GM23338 (cell line): ENCODE measurements at regions not wholly inside any gene's neighbourhood (a gene's known extent, or its start where the extent isn't known, plus 50 kb on each side); places are given as distances from the start of the nearest gene placed in this dataset.

Experiments
- ATAC-seq: fragments of 200-7000 bp; cut with Tn5 transposase; 3 replicates; pipeline ENCODE4 v1.9.1; 2020
- DNase-seq: peaks from one replicate; pipeline ENCODE4 v3.0.0-alpha.2; 2015; ENCODE audit warnings: low spot score
- H2AFZ ChIP-seq: fragments of 200-600 bp; sonication (generic); 2 replicates; pipeline ENCODE4 v1.8.0; 2016; ENCODE audit warnings: antibody characterized with exemption, mild to moderate bottlenecking, moderate library complexity
- H3F3A ChIP-seq: fragments of 200-600 bp; sonication (generic); replicated peaks from 2 replicates; pipeline ENCODE4 v1.8.0; 2017; ENCODE audit warnings: antibody characterized with exemption, mixed run types, low read depth
- H3K27ac ChIP-seq: fragments of 200-600 bp; sonication (generic); 2 replicates; pipeline ENCODE4 v1.6.1; 2016; ENCODE audit warnings: low read depth
- H3K27me3 ChIP-seq: fragments of 200-600 bp; sonication (generic); 2 replicates; pipeline ENCODE4 v1.8.0; 2016; ENCODE audit warnings: mild to moderate bottlenecking, mixed run types, moderate library complexity; ENCODE audit not compliant: insufficient read depth
- H3K36me3 ChIP-seq: fragments of 200-600 bp; sonication (generic); 2 replicates; pipeline ENCODE4 v1.8.0; 2016; ENCODE audit warnings: mild to moderate bottlenecking; ENCODE audit not compliant: insufficient read depth
- H3K4me1 ChIP-seq: fragments of 200-600 bp; sonication (generic); 2 replicates; pipeline ENCODE4 v1.8.0; 2016; ENCODE audit warnings: mild to moderate bottlenecking, moderate library complexity; ENCODE audit not compliant: insufficient read depth
- H3K4me2 ChIP-seq: fragments of 200-600 bp; sonication (generic); 2 replicates; pipeline ENCODE4 v1.7.1; 2017; ENCODE audit warnings: mixed run types
- H3K4me3 ChIP-seq: fragments of 200-600 bp; sonication (generic); 2 replicates; pipeline ENCODE4 v1.6.1; 2016; ENCODE audit warnings: mixed run types
- H3K79me2 ChIP-seq: fragments of 200-600 bp; sonication (generic); replicated peaks from 2 replicates; pipeline ENCODE4 v1.8.0; 2017; ENCODE audit warnings: mild to moderate bottlenecking; ENCODE audit not compliant: insufficient read depth
- H3K9me2 ChIP-seq: fragments of 200-600 bp; sonication (generic); 2 replicates; pipeline ENCODE4 v1.8.0; 2017; ENCODE audit not compliant: insufficient read depth
- H4K20me1 ChIP-seq: fragments of 200-600 bp; sonication (generic); replicated peaks from 2 replicates; pipeline ENCODE4 v1.8.0; 2017; ENCODE audit warnings: mild to moderate bottlenecking; ENCODE audit not compliant: insufficient read depth
- H3K27ac Mint-ChIP-seq: 2 replicates; pipeline ENCODE4 v1.8.0; 2020; ENCODE audit warnings: inconsistent platforms, mild to moderate bottlenecking, moderate library complexity, mixed read lengths
- H3K27me3 Mint-ChIP-seq: 3 replicates; pipeline ENCODE4 v1.8.0; 2022; ENCODE audit warnings: low read depth, mild to moderate bottlenecking, moderate library complexity, mixed read lengths, inconsistent platforms; ENCODE audit not compliant: insufficient read depth, poor library complexity
- H3K36me3 Mint-ChIP-seq: 3 replicates; pipeline ENCODE4 v1.8.0; 2021; ENCODE audit warnings: low read depth, mild to moderate bottlenecking, inconsistent platforms, moderate library complexity, mixed read lengths
- H3K4me1 Mint-ChIP-seq: 3 replicates; pipeline ENCODE4 v1.8.0; 2020; ENCODE audit warnings: mild to moderate bottlenecking, inconsistent platforms, mixed read lengths
- H3K4me3 Mint-ChIP-seq: 3 replicates; pipeline ENCODE4 v1.8.0; 2021; ENCODE audit warnings: moderate library complexity, mild to moderate bottlenecking, inconsistent platforms, mixed read lengths
- H3K9me3 Mint-ChIP-seq: 3 replicates; pipeline ENCODE4 v1.8.0; 2020; ENCODE audit warnings: moderate library complexity, mild to moderate bottlenecking, inconsistent platforms, mixed read lengths
- CREB1 ChIP-seq: fragments of 250-450 bp; sonication (Bioruptor Pico); IDR thresholded peaks from 2 replicates; pipeline ENCODE4 v1.5.0; 2020; ENCODE audit warnings: low read depth, mild to moderate bottlenecking, moderate library complexity
- EZH2 ChIP-seq: fragments of 200-600 bp; sonication (generic); IDR thresholded peaks from one replicate; pipeline ENCODE4 v1.8.0; 2017; ENCODE audit warnings: antibody characterized with exemption, mild to moderate bottlenecking, low read depth; ENCODE audit not compliant: unreplicated experiment
- EZH2phosphoT487 ChIP-seq: fragments of 200-600 bp; sonication (generic); IDR thresholded peaks from one replicate; pipeline ENCODE4 v1.8.1; 2018; ENCODE audit warnings: antibody characterized with exemption; ENCODE audit not compliant: unreplicated experiment
- JUNB ChIP-seq: IDR thresholded peaks from one replicate; pipeline ENCODE4 v1.6.1; 2016; ENCODE audit warnings: antibody characterized with exemption; ENCODE audit not compliant: unreplicated experiment
- NANOG ChIP-seq: IDR thresholded peaks from 2 replicates; pipeline ENCODE4 v1.6.1; 2016; ENCODE audit warnings: antibody characterized with exemption, borderline replicate concordance
- POLR2AphosphoS5 ChIP-seq: IDR thresholded peaks from 2 replicates; pipeline ENCODE4 v1.6.1; 2016; ENCODE audit warnings: antibody characterized with exemption, low read depth
- REST ChIP-seq: IDR thresholded peaks from one replicate; pipeline ENCODE4 v1.6.1; 2018; ENCODE audit warnings: antibody characterized with exemption; ENCODE audit not compliant: unreplicated experiment
- STAT1 ChIP-seq: IDR thresholded peaks from one replicate; pipeline ENCODE4 v1.6.1; 2016; ENCODE audit warnings: antibody characterized with exemption; ENCODE audit not compliant: unreplicated experiment
- ZNF114 ChIP-seq: fragments of 250-450 bp; sonication (Bioruptor Pico); IDR thresholded peaks from 2 replicates; pipeline ENCODE4 v1.5.0; 2020; ENCODE audit warnings: mild to moderate bottlenecking, moderate library complexity
- ZNF331 ChIP-seq: fragments of 250-450 bp; sonication (Bioruptor Pico); IDR thresholded peaks from 2 replicates; pipeline ENCODE4 v1.5.0; 2020; ENCODE audit warnings: low read depth, mild to moderate bottlenecking, moderate library complexity
- TF ChIP-seq, protein P1 (sequence below): fragments of 250-450 bp; sonication (Bioruptor Pico); IDR thresholded peaks from 2 replicates; pipeline ENCODE4 v1.5.0; 2020; ENCODE audit warnings: mild to moderate bottlenecking, moderate library complexity
- TF ChIP-seq, protein P2 (sequence below): IDR thresholded peaks from 2 replicates; pipeline ENCODE4 v1.6.1; 2016; ENCODE audit warnings: antibody characterized with exemption
- TF ChIP-seq, protein P3 (sequence below), 2 experiments: fragments of 200-600 bp in 1 of 2; sonication (generic) in 1 of 2; conservative IDR thresholded peaks; 2 replicates each; pipeline versions ENCODE4 v1.5.1 to v1.6.1; 2016 to 2017; ENCODE audit warnings: antibody characterized with exemption in 2 of 2, low read depth in 2 of 2, mild to moderate bottlenecking in 2 of 2, moderate library complexity in 1 of 2

DNA sequence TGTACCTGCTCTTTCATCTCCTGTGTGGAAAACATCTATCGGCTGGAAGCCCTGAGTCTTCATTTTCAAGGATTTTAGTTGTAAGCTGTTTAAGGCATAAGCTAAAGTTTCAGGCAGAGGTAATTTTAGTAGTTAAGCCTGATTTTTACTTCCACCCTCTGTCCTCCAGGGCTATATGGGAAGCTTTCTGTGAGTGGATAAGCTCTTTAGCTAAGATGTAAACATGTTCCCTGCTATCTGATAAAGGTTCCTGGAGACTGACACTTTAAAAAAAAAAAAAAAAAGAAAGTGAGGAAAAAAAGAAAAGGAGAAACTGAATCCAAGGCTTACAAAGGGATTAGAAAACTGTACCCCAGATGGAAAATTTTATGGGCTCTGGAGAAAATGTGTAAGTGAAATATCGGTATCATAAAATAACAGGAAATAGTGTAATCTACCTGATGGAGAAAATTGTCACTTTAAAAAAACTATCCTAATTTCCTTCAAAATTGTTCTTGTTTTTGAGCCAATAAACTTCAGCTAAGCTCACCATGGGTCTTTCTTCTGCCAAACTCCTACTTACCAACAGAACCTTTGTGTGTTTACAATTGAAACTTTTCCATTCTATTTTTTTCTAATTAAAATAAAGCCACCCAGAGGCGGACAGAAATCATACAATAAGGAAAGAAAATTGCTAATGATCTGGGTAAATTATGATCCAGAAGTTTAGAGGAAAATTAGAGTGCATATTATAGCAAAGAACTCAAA, 180.5 kb downstream of the TGFB2 start:
- Mint-ChIP-seq H3K36me3 (no peaks in the 10 kb centered on the region), H3K9me3 (no peaks in the 10 kb centered on the region), H3K4me1 (peaks cover 2% of the 10 kb centered on the region; the same call in 1 of the 3 replicates), H3K4me3 (no peak overlapping the region), H3K27me3 (peaks cover 2% of the 10 kb centered on the region), H3K27ac (no peak overlapping the region; the same call in 1 of the 2 replicates)
- no peak for ATAC-seq
- TF ChIP-seq, protein P1, sequence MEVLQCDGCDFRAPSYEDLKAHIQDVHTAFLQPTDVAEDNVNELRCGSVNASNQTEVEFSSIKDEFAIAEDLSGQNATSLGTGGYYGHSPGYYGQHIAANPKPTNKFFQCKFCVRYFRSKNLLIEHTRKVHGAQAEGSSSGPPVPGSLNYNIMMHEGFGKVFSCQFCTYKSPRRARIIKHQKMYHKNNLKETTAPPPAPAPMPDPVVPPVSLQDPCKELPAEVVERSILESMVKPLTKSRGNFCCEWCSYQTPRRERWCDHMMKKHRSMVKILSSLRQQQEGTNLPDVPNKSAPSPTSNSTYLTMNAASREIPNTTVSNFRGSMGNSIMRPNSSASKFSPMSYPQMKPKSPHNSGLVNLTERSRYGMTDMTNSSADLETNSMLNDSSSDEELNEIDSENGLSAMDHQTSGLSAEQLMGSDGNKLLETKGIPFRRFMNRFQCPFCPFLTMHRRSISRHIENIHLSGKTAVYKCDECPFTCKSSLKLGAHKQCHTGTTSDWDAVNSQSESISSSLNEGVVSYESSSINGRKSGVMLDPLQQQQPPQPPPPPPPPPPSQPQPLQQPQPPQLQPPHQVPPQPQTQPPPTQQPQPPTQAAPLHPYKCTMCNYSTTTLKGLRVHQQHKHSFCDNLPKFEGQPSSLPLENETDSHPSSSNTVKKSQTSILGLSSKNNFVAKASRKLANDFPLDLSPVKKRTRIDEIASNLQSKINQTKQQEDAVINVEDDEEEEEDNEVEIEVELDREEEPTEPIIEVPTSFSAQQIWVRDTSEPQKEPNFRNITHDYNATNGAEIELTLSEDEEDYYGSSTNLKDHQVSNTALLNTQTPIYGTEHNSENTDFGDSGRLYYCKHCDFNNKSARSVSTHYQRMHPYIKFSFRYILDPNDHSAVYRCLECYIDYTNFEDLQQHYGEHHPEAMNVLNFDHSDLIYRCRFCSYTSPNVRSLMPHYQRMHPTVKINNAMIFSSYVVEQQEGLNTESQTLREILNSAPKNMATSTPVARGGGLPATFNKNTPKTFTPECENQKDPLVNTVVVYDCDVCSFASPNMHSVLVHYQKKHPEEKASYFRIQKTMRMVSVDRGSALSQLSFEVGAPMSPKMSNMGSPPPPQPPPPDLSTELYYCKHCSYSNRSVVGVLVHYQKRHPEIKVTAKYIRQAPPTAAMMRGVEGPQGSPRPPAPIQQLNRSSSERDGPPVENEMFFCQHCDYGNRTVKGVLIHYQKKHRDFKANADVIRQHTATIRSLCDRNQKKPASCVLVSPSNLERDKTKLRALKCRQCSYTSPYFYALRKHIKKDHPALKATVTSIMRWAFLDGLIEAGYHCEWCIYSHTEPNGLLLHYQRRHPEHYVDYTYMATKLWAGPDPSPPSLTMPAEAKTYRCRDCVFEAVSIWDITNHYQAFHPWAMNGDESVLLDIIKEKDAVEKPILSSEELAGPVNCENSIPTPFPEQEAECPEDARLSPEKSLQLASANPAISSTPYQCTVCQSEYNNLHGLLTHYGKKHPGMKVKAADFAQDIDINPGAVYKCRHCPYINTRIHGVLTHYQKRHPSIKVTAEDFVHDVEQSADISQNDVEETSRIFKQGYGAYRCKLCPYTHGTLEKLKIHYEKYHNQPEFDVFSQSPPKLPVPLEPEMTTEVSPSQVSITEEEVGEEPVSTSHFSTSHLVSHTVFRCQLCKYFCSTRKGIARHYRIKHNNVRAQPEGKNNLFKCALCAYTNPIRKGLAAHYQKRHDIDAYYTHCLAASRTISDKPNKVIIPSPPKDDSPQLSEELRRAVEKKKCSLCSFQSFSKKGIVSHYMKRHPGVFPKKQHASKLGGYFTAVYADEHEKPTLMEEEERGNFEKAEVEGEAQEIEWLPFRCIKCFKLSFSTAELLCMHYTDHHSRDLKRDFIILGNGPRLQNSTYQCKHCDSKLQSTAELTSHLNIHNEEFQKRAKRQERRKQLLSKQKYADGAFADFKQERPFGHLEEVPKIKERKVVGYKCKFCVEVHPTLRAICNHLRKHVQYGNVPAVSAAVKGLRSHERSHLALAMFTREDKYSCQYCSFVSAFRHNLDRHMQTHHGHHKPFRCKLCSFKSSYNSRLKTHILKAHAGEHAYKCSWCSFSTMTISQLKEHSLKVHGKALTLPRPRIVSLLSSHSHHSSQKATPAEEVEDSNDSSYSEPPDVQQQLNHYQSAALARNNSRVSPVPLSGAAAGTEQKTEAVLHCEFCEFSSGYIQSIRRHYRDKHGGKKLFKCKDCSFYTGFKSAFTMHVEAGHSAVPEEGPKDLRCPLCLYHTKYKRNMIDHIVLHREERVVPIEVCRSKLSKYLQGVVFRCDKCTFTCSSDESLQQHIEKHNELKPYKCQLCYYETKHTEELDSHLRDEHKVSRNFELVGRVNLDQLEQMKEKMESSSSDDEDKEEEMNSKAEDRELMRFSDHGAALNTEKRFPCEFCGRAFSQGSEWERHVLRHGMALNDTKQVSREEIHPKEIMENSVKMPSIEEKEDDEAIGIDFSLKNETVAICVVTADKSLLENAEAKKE (CRISPR knock-in tag) = no peak
- TF ChIP-seq JUNB (no peak), CREB1 (CRISPR knock-in tag) (no peak), REST (no peak), ZNF114 (CRISPR knock-in tag) (no peak), EZH2phosphoT487 (no peak), STAT1 (no peak), POLR2AphosphoS5 (no peak), ZNF331 (CRISPR knock-in tag) (no peak), NANOG (no peak), EZH2 (no peak)
- TF ChIP-seq, protein P2, sequence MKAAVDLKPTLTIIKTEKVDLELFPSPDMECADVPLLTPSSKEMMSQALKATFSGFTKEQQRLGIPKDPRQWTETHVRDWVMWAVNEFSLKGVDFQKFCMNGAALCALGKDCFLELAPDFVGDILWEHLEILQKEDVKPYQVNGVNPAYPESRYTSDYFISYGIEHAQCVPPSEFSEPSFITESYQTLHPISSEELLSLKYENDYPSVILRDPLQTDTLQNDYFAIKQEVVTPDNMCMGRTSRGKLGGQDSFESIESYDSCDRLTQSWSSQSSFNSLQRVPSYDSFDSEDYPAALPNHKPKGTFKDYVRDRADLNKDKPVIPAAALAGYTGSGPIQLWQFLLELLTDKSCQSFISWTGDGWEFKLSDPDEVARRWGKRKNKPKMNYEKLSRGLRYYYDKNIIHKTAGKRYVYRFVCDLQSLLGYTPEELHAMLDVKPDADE = no peak
- TF ChIP-seq, protein P3, sequence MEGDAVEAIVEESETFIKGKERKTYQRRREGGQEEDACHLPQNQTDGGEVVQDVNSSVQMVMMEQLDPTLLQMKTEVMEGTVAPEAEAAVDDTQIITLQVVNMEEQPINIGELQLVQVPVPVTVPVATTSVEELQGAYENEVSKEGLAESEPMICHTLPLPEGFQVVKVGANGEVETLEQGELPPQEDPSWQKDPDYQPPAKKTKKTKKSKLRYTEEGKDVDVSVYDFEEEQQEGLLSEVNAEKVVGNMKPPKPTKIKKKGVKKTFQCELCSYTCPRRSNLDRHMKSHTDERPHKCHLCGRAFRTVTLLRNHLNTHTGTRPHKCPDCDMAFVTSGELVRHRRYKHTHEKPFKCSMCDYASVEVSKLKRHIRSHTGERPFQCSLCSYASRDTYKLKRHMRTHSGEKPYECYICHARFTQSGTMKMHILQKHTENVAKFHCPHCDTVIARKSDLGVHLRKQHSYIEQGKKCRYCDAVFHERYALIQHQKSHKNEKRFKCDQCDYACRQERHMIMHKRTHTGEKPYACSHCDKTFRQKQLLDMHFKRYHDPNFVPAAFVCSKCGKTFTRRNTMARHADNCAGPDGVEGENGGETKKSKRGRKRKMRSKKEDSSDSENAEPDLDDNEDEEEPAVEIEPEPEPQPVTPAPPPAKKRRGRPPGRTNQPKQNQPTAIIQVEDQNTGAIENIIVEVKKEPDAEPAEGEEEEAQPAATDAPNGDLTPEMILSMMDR (conservative IDR thresholded peaks at IDR 0.05; ENCODE audit: low read depth in 2 of 2) = no peak
- no peaks in the 10 kb centered on the region for H3K36me3 ChIP-seq
- DNase-seq = no peak
- H4K20me1 ChIP-seq = no peaks in the 10 kb centered on the region
- no peaks in the 10 kb centered on the region for H3F3A ChIP-seq
- H3K27me3 ChIP-seq = no peaks in the 10 kb centered on the region
- H2AFZ ChIP-seq = peak overlapping the region; percentile 81
- H3K4me2 ChIP-seq = no peak overlapping the region
- no peaks in the 10 kb centered on the region for H3K4me1 ChIP-seq
- H3K4me3 ChIP-seq = no peak overlapping the region
- H3K79me2 ChIP-seq = no peaks in the 10 kb centered on the region
- H3K9me2 ChIP-seq = no peaks in the 10 kb centered on the region
- 0 out of 2 replicates have a peak overlapping the region, but pooled peaks have one; percentile 24 for H3K27ac ChIP-seq
